Uterus (tissue), 2 donors: ENCODE measurements at regions not wholly inside any gene's neighbourhood (a gene's known extent, or its start where the extent isn't known, plus 50 kb on each side); places are given as distances from the start of the nearest gene placed in this dataset.

Source experiments
- POLR2A ChIP-seq, 2 donors: fragments of 450-650 bp; IDR thresholded peaks; one replicate each; pipeline ENCODE4 v1.6.1; 2016; ENCODE audit warnings: antibody characterized with exemption in 2 of 2, mild to moderate bottlenecking in 1 of 2, moderate library complexity in 1 of 2
- TF ChIP-seq, protein P1 (sequence below), 4 experiments: fragments of 200-600 bp in 2 of 4; fragments of 450-650 bp in 2 of 4; sonication (generic) in 2 of 4; IDR thresholded peaks; one replicate each; pipeline ENCODE4 v1.5.1; 2016 to 2019; ENCODE audit warnings: antibody characterized with exemption in 4 of 4, mild to moderate bottlenecking in 2 of 4, moderate library complexity in 1 of 4

DNA sequence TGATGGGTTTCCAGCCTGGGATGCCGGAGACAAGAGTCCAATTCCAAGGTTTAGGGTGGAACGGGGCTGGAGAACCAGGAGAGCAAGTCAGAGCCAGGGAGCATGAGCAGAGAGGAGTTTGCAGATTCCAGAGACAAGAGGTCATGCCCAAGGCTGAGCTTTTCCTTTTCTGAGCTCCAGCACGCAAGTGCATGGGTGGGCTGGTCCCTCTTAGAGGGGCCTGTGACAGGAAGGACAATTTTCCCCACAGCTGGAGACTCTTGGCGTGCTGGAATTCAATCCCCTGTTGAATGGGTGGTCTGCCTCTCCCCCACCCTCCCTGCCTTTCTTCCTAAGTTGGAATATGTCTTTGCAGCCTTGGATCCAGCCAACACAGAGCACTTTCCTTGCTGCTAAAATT lies 431.9 kb downstream of the BCL11B start:
- TF ChIP-seq, protein P1, sequence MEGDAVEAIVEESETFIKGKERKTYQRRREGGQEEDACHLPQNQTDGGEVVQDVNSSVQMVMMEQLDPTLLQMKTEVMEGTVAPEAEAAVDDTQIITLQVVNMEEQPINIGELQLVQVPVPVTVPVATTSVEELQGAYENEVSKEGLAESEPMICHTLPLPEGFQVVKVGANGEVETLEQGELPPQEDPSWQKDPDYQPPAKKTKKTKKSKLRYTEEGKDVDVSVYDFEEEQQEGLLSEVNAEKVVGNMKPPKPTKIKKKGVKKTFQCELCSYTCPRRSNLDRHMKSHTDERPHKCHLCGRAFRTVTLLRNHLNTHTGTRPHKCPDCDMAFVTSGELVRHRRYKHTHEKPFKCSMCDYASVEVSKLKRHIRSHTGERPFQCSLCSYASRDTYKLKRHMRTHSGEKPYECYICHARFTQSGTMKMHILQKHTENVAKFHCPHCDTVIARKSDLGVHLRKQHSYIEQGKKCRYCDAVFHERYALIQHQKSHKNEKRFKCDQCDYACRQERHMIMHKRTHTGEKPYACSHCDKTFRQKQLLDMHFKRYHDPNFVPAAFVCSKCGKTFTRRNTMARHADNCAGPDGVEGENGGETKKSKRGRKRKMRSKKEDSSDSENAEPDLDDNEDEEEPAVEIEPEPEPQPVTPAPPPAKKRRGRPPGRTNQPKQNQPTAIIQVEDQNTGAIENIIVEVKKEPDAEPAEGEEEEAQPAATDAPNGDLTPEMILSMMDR (IDR thresholded peaks at IDR 0.05), result no peak
- no peak for TF ChIP-seq POLR2A (IDR thresholded peaks at IDR 0.05)
